ENCODE measurements at regions not wholly inside any gene's neighbourhood (a gene's known extent, or its start where the extent isn't known, plus 50 kb on each side); places are given as distances from the start of the nearest gene placed in this dataset.
"Not testable (repeated sequence)": the region's sequence is repeated elsewhere in the genome, so short reads cannot be mapped to it uniquely, and the experiment has no call there.

GRCh38 chr4:147104768-147105167 is 159.1 kb upstream of the TTC29 start:
- DNase-seq (ENCODE audit: low read depth), result no peak
- no peak overlapping the region for H3K4me3 ChIP-seq (ENCODE audit: low read depth, low read length)
- TF ChIP-seq CTCF (conservative IDR thresholded peaks at IDR 0.05; ENCODE audit: low read depth, low read length), result no peak

GRCh38 chr4:147108409-147108808 is 162.7 kb upstream of the TTC29 start:
- no peak overlapping the region for H3K4me3 ChIP-seq (ENCODE audit: low read depth, low read length)
- no peak for DNase-seq (ENCODE audit: low read depth)
- TF ChIP-seq CTCF (conservative IDR thresholded peaks at IDR 0.05; ENCODE audit: low read depth, low read length), result no peak

- DNase-seq (ENCODE audit: low read depth), result no peak
- no peak for TF ChIP-seq CTCF (conservative IDR thresholded peaks at IDR 0.05; ENCODE audit: low read depth, low read length)
- H3K4me3 ChIP-seq (ENCODE audit: low read depth, low read length), result no peak overlapping the region
Measured at GRCh38 chr4:147109800-147110199, 164.1 kb upstream of the TTC29 start.

GRCh38 chr4:147110473-147111367 is 165.1 kb upstream of the TTC29 start:
- H3K4me3 ChIP-seq (ENCODE audit: low read depth, low read length), result no peak overlapping the region
- peak; percentile 33 for TF ChIP-seq CTCF (conservative IDR thresholded peaks at IDR 0.05; ENCODE audit: low read depth, low read length)
- DNase-seq (ENCODE audit: low read depth), result no peak

- not testable (repeated sequence) for DNase-seq (ENCODE audit: low read depth); H3K4me3 ChIP-seq (ENCODE audit: low read depth, low read length)
Measured at GRCh38 chr4:147112196-147112595, 166.5 kb upstream of the TTC29 start.

- no peak overlapping the region for H3K4me3 ChIP-seq (ENCODE audit: low read depth, low read length)
- TF ChIP-seq CTCF (conservative IDR thresholded peaks at IDR 0.05; ENCODE audit: low read depth, low read length), result no peak
- DNase-seq (ENCODE audit: low read depth), result no peak
Measured at GRCh38 chr4:147117431-147117830, 171.8 kb upstream of the TTC29 start.

- no peak for TF ChIP-seq CTCF (conservative IDR thresholded peaks at IDR 0.05; ENCODE audit: low read depth, low read length)
- H3K4me3 ChIP-seq (ENCODE audit: low read depth, low read length), result no peak overlapping the region
- no peak for DNase-seq (ENCODE audit: low read depth)
Measured at GRCh38 chr4:147118528-147118927, 172.9 kb upstream of the TTC29 start.
